NCI-H460 (cell line): ENCODE measurements at regions not wholly inside any gene's neighbourhood (a gene's known extent, or its start where the extent isn't known, plus 50 kb on each side); places are given as distances from the start of the nearest gene placed in this dataset.

Experiments
- DNase-seq: peaks from one replicate; pipeline ENCODE4 v3.0.0-alpha.2; 2016; ENCODE audit warnings: low read depth; ENCODE audit errors: extremely low read depth

DNA sequence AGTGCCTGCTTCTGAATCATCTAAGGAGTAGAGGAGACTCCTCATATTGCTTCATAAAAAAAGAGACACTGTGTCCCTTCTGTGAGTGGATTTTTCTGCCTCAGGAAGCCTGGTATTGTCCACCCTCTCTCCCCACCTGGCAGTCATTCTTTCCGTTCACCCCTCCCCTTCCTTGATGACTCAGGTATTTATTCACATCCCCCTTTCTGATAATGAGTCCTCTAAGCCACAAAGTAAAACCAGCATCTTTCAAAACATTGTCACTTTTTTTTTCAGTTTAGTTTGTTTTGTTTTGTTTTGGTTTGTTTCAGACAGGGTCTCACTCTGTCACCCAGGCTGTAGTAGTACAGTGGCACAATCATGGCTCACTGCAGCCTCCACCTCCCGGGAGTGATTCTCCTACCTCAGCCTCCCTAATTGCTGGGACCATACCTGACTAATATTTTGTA is 65.2 kb upstream of the UBE2E1 start:
- DNase-seq: peak; percentile 30

DNA sequence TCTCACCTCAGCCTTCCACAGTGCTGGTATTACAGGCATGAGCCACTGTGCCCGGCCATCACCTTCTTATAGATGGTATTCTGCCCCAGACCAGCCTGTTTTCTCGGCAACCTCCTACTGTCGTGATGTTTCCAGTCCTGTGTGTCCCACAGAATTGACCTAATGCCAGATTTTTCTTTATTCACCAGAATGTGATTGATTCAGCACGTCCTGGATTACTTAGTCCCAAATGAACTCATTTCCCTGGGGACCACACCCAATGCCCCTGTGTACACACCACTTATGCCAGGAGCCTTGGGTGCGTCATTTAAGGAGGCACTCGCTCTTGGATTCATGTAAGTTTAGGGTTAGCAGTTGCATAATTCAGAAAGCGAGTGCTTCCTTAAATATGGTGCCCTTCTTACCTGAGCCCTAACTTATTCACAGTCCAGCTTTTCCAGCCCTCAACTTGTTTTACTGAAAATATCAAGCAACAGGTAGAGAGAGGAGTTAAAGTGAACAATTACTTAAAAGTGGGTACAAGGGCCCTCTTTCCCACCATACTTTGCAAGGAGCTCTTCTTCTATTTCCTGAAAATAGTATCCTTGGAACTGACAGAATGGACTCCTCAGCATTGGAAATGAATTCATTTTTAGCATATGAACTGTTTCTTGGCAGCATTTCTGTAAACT is 64.6 kb upstream of the UBE2E1 start:
- DNase-seq: peak; percentile 90

DNA sequence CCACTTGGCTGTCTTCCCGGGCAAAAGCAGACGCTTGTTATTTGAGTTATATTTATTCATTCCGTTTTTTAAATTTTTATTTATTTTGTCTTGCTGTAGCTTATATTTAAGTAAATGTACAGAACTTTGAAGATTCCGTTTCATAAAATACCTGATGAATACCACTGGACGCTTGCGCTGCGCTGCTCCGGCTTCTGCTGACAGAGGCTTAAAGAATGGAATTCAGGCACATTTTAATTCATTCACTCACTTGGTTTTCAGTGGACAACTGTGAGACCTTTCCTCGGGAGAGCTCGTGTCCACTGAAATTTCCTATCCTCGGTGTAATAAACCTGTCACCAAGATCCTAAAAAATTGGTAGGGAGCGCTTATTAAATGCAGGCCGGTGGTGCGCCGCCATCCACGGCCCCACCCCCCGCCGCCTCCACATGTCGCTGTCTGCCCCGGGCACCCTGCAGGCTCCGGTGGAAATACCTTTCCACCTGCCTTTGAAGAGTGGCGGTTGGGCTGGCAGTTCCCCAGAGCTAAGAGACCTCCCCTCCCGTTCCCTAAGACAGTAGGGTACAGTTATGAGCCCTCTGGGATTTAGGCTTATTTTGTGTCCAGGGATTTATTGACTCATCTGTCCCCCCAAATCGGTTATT is 62.5 kb upstream of the UBE2E1 start:
- DNase-seq: no peak

DNA sequence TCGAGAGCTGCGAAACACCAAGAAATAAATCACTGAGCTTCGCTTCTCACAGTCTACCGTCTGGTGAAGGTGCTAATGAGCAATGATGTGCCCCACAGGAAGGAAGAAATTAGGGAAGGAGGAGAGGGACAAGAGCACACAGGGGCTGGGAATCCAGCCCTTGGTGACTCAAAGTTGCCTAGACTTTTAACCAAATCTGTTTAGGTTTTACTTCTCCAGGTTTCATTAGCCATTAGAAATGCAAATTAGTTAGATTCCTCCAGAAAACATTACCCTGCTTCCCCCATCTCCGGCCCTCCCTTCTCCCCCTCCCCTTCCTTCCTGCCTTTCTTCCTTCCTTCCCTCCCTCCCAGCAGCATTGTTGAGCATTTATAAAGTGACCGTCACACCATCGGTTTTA is 59.3 kb upstream of the UBE2E1 start:
- DNase-seq: no peak

DNA sequence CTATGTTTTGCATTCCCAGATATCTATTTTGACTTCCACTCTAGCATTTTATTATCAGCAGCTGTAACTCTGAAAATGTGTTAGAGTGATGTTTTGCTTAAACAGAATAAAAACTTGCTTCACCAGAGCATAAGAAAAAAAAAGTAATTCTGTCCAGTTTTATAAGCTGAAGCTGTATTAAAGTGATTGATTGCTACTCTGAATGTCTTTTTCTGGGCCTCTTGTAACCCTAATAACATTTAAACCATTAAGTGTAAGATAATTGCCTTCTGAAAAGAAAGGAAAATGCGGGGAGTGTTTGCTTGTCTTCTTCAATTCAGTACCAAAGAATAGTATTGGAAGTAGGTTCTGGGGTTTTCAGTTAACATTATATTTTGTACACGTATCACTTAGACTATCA is 57.9 kb upstream of the UBE2E1 start:
- no peak for DNase-seq

DNA sequence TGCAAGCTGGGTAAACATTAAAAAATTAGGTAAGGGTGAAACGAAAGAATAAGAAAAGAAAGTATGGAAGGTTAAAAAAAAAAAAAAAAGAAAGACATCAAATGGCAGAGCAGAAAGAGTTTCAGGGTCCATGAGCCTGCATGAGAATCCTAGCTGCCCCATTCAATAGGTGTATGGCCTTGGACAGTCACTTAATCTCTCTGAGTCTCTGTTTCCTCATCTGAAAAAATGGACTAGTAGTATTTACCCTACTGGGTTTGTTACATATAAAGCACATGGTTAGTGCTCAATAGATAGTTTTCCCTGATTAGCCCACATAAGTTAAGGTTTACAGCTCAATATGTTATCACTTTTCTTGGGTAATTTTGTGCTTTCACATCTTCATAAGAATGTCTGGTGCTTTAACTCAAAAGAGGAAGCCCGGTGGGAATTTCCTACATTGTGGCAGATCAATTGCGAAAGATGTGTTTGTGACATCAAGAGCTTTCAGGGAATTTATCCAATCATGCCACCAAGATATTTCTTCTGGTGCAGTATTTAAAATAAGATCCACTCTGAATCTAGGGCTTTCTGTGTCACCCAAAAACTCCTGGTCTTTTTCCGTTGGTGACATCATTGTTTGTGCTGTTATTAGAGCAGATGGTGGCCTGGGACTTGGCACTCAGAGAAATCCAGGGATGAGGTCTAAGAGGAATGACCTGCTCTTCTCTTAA is 57.2 kb upstream of the UBE2E1 start:
- DNase-seq: peak; percentile 43

DNA sequence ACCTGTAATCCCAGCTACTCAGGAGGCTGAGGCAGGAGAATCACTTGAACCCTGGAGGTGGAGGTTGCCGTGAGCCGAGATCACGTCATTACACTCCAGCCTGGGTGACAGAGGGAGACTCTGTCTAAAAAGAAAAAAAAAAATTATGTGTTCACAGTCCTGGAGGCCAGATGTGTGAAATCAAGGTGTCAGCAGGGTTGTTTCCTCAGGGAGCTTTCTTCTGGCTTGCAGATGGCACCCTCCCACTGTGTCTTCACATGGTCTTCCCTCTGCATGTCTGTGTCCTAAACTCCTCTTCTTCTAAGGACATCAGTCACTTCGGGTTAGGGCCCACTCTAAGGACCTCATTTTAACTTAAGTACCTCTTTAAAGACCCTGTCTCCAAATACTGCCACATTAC is 56.1 kb upstream of the UBE2E1 start:
- DNase-seq: no peak

DNA sequence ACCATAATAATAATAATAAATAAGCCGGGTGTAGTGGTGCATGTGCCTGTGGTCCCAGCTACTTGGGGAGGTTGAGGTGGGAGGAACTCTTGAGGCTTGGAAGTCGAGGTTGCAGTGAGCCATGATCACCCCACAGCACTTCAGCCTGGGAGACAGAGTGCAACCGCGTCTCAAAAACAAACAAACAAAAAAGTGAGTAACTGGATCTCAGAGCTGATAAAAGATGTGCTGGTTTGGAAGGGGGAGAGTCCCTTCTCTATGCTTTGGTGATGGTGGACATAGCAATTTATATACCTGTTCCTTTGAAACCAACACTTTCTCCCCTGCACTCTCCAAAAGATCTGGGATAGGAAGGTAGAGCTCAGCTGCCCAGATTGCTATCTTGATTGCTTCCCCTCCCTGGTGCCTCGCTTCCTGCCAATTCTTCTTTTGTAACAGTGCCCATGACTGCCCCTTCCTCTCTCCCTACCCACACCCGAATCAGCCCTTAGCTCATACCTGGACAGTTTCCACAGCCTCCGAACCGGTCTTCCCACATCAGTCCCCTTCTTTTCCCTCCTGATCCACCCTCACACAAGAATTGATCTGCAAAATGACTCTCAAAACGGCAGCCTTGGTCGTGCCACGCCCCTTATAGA is 55.1 kb upstream of the UBE2E1 start:
- no peak for DNase-seq

DNA sequence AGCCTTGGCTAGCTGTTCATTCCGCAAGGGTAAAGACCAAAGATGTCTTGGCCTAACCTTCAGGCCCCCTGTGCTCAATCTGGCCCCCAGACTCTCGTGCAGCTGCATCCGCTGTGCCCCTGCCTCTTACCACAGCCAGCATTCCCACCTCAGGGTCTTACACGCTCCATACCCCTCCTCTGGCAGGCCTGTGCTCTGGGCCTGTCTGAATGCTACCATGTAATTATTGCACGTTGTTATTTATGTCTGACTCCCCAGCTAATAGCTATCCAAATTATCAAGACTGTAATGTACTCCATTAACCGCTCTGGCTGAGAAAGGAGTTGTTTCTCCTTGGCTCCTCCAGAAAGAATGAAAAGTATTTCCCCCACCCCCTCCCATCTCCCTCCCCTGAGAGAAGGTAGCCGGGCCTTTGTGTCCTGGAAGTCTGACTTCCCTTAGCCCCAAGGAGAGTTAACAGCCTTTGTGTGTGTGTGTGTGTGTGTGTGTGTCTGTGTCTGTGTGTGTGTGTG is 54.5 kb upstream of the UBE2E1 start:
- no peak for DNase-seq

DNA sequence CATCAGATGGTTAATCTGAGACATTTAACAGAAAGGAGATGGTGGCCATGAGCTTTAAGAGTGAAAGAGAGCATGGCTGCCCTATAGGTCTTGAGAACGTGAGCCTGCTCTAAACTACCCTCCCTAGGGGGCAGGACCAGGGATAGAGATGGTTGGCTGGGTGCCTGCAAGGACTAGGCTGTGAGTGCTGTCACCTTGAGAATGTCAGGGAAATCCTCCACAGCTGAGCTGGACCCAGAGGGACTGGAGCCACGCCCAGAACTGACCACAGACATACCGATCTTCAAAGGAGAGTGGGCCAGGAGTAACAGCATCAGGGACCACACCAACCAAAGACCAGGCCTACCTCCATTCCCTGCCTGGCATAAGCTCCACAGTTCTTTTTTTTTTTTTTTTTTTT is 53.6 kb upstream of the UBE2E1 start:
- DNase-seq: no peak

DNA sequence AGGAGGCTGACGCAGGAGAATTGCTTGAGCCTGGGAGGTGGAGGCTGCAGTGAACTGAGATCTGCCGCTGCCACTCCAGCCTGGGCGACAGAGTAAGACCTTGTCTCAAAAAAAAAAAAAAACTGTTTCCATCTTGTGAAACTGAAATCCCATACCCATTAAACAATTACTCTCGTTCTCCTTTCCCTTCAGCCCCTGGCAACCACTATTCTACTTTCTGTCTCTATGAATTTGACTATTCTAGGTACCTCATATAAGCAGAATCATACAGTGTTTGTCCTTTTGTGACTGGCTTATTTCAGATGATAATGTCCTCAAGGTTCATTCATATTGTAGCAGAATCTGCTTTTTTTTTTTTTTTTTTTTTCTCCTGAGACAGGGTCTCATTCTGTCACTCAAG is 51.5 kb upstream of the UBE2E1 start:
- DNase-seq: no peak
